Stimulated activated CD4-positive, alpha-beta T cell treated with anti-CD3 and anti-CD28 coated beads, Interleukin-15, amount 100 ng/mL, for 1 hour (primary cell): ENCODE measurements at regions not wholly inside any gene's neighbourhood (a gene's known extent, or its start where the extent isn't known, plus 50 kb on each side); places are given as distances from the start of the nearest gene placed in this dataset.
A peak's percentile ranks its signal among the peaks of the same experiment; 100 is the strongest.
"Not testable (repeated sequence)": the region's sequence is repeated elsewhere in the genome, so short reads cannot be mapped to it uniquely, and the experiment has no call there.

Source experiments
- DNase-seq, 2 donors: peaks; one replicate each; pipeline ENCODE4 v3.0.0-alpha.2; 2020; ENCODE audit warnings: low read depth in 1 of 2, low spot score in 1 of 2

- DNase-seq, result no peak
Measured at GRCh38 chr2:234375176-234375880, 121.6 kb downstream of the ARL4C start.

DNA sequence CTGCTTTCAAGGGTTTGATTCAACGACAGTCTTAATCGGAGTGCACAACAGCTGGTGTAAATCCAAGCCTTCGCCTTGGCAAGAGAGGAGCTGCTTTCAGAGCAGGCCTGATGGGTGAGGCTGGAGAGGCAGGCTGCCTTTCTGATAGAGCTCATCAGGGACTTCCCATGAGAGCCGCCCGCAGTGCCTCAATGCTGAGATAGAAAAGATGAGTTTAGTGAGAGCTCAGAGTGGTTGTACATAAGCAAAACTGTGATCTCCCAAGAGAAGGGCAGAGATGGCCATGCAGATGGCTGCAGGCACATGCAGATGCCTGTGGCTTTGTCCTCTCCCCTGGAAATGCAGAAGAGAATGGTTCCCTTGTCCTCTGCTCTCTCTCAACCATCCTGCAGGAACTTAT is 122.1 kb downstream of the ARL4C start:
- DNase-seq, result no peak

GRCh38 chr2:234374150-234374508 is 122.8 kb downstream of the ARL4C start:
- no peak for DNase-seq

DNA sequence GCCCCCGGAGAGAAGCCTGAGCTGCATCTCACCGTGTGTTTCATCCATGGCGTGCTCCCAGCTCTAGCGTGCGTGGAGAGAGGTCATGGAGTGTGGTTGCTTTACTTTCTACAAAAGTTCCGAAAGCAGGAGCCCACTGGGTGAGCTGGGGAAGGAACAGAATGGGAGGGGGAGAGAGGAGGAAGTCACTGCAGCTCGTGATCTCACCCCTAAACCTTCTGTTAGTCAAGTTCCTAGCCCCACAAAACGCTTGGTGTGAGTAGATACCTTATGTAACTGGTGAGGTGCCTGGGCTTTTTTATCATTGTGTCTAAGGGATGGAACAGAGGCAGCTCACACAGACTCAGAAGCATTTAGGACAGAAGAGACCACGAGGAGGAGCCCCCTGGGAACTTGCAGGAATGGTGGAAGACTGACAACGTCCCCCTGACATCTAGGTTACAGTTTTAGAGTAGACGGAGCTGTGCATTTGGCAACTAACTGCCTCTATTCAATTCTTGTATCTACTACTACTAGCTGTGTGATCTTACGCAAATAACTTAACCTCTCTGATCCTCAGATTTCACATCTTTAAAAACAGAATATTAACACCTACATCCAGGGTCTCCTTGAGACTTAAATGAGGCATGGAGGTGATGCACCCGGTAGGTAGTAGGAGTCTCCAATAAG is 123.3 kb downstream of the ARL4C start:
- DNase-seq, result no peak

GRCh38 chr2:234373060-234373459 is 123.8 kb downstream of the ARL4C start:
- DNase-seq, result no peak

DNA sequence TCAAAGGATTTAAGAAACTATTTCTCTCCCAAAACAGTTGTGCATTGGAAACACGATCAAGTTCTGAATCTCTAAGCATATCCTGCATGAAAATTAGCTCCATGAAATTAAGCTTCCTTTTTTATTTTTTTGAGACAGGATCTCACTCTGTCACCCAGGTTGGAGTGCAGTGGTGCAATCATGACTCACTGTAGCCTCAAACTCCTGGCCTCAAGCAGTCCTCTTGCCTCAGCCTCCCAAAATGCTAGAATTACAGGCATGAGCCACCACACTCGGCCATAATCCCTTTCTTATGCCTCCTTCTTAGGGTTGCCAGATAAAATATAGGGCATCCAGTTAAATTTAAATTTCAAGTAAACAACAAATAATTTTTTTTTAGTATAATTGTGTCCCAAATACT is 124.4 kb downstream of the ARL4C start:
- no peak for DNase-seq

GRCh38 chr2:234368861-234369261 is 128.0 kb downstream of the ARL4C start:
- DNase-seq, result peak; percentile 10 to 28

- no peak for DNase-seq
Measured at GRCh38 chr2:234366891-234367290, 130.0 kb downstream of the ARL4C start.

DNA sequence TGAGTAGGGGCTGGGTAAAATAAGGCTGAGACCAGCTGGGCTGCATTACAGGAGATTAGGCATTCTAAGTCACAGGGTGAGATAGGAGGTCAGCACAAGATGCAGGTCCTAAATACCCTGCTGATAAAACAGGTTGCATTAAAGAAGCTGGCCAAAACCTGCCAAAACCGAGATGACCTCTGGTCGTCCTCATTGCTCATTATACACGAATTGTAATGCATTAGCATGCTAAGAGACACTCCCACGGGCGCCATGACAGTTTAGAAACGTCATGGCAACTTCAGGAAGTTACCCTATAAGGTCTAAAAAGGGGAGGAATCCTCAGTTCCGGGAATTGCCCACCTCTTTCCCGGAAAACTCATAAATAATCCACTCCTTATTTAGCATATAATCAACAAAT is 132.2 kb downstream of the ARL4C start:
- DNase-seq, result no peak

DNA sequence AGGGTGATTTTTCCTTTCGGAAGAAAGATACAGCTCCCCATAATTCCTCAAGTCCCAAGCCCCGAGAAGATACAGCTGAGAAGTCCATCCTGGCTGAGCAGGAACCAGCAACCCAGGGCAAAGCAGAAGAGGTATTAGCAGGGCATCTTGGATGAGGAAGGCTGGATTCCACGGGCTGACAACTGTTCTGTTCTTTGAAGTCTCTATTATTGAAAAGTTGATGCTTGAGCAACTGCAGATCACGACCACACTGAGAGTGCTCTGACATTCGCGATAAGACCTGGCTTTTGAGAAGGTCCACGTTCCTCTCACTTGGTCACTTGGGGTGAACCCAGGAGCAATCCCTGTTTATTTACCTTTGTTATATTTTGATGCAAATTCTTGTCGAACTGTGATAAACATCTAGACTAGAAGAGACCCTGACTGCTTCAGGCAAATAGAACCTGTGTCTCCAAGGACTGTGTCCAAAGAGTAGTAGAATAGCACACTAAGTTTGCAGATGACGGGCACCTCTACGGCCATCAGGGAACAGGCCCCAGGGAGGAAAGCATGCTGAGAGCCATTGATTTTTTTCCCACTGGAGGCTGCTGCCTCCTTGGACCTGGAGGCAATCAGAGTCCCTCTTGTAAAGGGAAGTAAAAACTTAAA is 133.1 kb downstream of the ARL4C start:
- no peak for DNase-seq

- no peak for DNase-seq
Measured at GRCh38 chr2:234363011-234363487, 133.8 kb downstream of the ARL4C start.

DNA sequence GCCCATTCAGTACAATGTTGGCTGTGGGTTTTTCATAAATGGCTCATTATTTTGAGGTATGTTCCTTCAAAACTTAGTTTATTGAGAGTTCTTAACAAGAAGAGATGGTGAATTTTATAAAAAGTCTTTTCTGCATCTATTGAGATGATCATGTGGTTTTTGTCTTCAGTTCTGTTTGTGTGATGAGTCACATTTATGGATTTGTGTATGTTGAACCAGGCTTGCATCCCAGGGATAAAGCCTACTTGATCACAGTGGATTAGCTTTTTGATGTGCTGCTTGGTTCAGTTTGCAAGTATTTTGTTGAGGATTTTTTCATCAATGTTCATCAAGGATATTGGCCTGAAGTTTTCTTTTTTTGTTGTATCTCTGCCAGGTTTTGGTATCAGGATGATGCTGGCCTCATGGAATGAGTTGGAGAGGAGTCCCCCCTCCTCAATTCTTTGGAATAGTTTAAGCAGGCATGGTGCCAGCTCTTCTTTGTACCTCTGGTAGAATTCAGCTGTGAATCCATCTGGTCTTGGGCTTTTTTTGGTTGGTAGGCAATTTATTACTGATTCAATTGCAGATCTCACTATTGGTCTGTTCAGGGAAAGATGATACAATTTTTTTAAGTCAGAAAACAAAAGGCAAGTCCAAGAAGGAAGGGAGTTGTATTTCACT is 136.4 kb downstream of the ARL4C start:
- not testable (repeated sequence) for DNase-seq

GRCh38 chr2:234357666-234358065 is 139.2 kb downstream of the ARL4C start:
- DNase-seq, result no peak

GRCh38 chr2:234355808-234356365 is 141.0 kb downstream of the ARL4C start:
- DNase-seq, result no peak

DNA sequence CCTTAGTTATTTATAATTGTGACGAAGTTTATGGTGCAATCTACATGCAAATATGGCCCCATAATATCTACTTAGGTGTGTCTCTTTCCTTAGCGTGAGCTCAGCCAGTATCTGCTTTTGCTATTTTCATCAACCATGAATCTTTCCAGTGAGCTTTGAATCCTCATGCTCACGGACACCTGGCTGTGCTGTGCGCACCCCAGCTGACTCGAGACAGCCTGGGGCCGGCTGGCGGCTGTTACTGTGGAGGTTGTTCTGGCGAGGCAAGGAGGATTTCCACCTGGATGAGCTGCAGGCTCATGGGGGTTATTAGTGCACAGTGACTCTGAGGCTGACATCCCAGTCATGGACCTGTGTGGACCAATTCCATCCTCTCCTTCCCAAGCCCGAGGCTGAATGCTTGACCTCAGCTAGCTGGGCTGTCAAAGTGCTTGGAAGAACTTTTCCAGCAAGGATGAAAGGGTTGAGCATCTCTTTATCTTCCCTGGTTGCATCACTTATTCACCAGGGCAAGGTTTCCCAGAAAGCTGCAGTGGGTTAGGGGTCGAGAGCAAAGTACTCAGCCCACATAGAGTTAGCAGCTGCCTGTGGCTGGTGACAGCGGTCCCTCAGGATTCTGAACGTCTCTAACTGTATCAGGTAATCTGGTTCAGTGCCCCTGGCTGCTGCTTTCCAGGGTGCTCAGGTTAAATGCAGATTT is 141.7 kb downstream of the ARL4C start:
- DNase-seq, result no peak

GRCh38 chr2:234352270-234352669 is 144.6 kb downstream of the ARL4C start:
- no peak for DNase-seq

DNA sequence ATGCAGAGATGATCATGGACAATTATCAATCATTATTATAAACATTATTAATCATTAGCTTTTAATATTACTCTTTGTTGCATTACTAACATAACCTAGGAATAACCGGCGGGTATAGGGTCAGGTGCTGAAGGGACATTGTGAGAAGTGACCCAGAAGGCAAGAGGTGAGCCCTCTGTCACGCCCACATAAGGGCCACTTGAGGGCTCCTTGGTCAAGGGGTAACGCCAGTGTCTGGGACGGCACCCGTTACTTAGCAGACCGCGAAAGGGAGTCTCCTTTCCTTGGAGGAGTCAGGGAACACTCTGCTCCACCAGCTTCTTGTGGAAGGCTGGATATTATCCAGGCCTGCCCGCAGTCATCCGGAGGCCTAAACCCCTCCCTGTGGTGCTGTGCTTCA is 145.0 kb downstream of the ARL4C start:
- DNase-seq, result not testable (repeated sequence)

GRCh38 chr2:234348081-234348480 is 148.8 kb downstream of the ARL4C start:
- no peak for DNase-seq

- no peak for DNase-seq
Measured at GRCh38 chr2:234345921-234346320, 151.0 kb downstream of the ARL4C start.

DNA sequence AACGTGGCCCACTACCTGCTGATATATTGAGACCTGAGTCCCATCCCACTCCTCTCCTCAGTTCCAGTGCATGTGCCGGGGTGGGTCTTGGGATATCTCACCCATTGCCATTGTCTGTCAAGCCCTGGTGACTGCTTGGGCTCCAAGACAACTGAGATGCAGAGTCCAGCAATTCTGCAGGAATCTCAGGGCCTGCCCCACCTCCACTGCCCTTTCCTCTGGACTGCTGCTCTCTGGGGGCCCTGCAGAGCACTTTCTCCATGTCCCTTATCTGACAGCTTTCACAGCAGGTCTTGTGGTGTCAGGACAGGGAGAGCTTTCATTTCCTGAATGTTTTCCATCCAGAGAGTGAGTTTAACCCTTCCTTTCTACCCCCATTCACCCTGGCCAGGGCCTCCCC is 152.9 kb downstream of the ARL4C start:
- no peak for DNase-seq

- DNase-seq, result no peak
Measured at GRCh38 chr2:234343372-234343771, 153.5 kb downstream of the ARL4C start.
